DMS79 (cell line): ENCODE measurements at regions not wholly inside any gene's neighbourhood (a gene's known extent, or its start where the extent isn't known, plus 50 kb on each side); places are given as distances from the start of the nearest gene placed in this dataset.
"Not testable (repeated sequence)": the region's sequence is repeated elsewhere in the genome, so short reads cannot be mapped to it uniquely, and the experiment has no call there.

Experiments
- DNase-seq: peaks from one replicate; lab custom pipeline; 2025; lab: John Stamatoyannopoulos, UW

- DNase-seq: no peak
Observed at GRCh38 chr18:68229351-68229750, 485.6 kb downstream of the TMX3 start.

GRCh38 chr18:68221111-68221724, 493.7 kb downstream of the TMX3 start:
- DNase-seq: no peak

GRCh38 chr18:68220458-68220857, 494.4 kb downstream of the TMX3 start:
- DNase-seq: no peak

GRCh38 chr18:68219872-68220271, 495.0 kb downstream of the TMX3 start:
- no peak for DNase-seq

GRCh38 chr18:68219274-68219673, 495.6 kb downstream of the TMX3 start:
- DNase-seq: no peak

- no peak for DNase-seq
Observed at GRCh38 chr18:68215931-68216330, 499.0 kb downstream of the TMX3 start.

GRCh38 chr18:68186039-68186438, 528.9 kb downstream of the TMX3 start:
- no peak for DNase-seq

GRCh38 chr18:68181956-68182355, 533.0 kb downstream of the TMX3 start:
- DNase-seq: no peak

GRCh38 chr18:68179811-68180210, 535.1 kb downstream of the TMX3 start:
- DNase-seq: no peak

- no peak for DNase-seq
Observed at GRCh38 chr18:68178921-68179320, 536.0 kb downstream of the TMX3 start.

- peak; percentile 88 for DNase-seq
Observed at GRCh38 chr18:68177807-68178702, 536.9 kb downstream of the TMX3 start.

- DNase-seq: no peak
Observed at GRCh38 chr18:68176901-68177300, 538.0 kb downstream of the TMX3 start.

- no peak for DNase-seq
Observed at GRCh38 chr18:68172842-68173549, 541.9 kb downstream of the TMX3 start.

- no peak for DNase-seq
Observed at GRCh38 chr18:68164909-68165308, 550.0 kb downstream of the TMX3 start.

- DNase-seq: not testable (repeated sequence)
Observed at GRCh38 chr18:68153821-68154220, 561.1 kb downstream of the TMX3 start.

GRCh38 chr18:68152770-68153169, 562.1 kb downstream of the TMX3 start:
- DNase-seq: no peak

- DNase-seq: peak; percentile 64
Observed at GRCh38 chr18:68150961-68151360, 563.9 kb downstream of the TMX3 start.

- DNase-seq: no peak
Observed at GRCh38 chr18:68148863-68149262, 566.0 kb downstream of the TMX3 start.

- no peak for DNase-seq
Observed at GRCh38 chr18:68147728-68148127, 567.2 kb downstream of the TMX3 start.

- DNase-seq: no peak
Observed at GRCh38 chr18:68121826-68122225, 593.1 kb downstream of the TMX3 start.

- DNase-seq: no peak
Observed at GRCh38 chr18:68121308-68121707, 593.6 kb downstream of the TMX3 start.

- DNase-seq: no peak
Observed at GRCh38 chr18:68114989-68115388, 598.5 kb upstream of the DSEL start.

- no peak for DNase-seq
Observed at GRCh38 chr18:68104036-68104435, 587.5 kb upstream of the DSEL start.
